ENCODE measurements at regions not wholly inside any gene's neighbourhood (a gene's known extent, or its start where the extent isn't known, plus 50 kb on each side); places are given as distances from the start of the nearest gene placed in this dataset.
A peak's percentile ranks its signal among the peaks of the same experiment; 100 is the strongest.

GRCh38 chr10:94279835-94280709 lies 82.7 kb downstream of the NOC3L start:
- TF ChIP-seq KDM1A (IDR thresholded peaks at IDR 0.05; ENCODE audit: borderline replicate concordance, low read length) (no peak), POLR2A (IDR thresholded peaks at IDR 0.05; ENCODE audit: control extremely low read depth in 1 of 2, low read depth in 2 of 2, low read length in 2 of 2) (no peak), CTCF (IDR thresholded peaks at IDR 0.05; ENCODE audit: control extremely low read depth in 1 of 3, insufficient read depth in 1 of 3, low read depth in 1 of 3, low read length in 3 of 3) (peak; percentile 88 to 95 (median 88)), SIRT6 (IDR thresholded peaks at IDR 0.05; ENCODE audit: low read length) (no peak), POLR2AphosphoS5 (IDR thresholded peaks at IDR 0.05; ENCODE audit: low read depth, low read length) (no peak), BCL11A (IDR thresholded peaks at IDR 0.05; ENCODE audit: low read depth in 2 of 2, low read length in 2 of 2) (no peak), EZH2 (IDR thresholded peaks at IDR 0.05; ENCODE audit: low read depth, low read length, severe bottlenecking) (no peak), JUND (IDR thresholded peaks at IDR 0.05; ENCODE audit: low read length) (no peak)

Measured in H1 (cell line).